ENCODE measurements at regions not wholly inside any gene's neighbourhood (a gene's known extent, or its start where the extent isn't known, plus 50 kb on each side); places are given as distances from the start of the nearest gene placed in this dataset.

DNA sequence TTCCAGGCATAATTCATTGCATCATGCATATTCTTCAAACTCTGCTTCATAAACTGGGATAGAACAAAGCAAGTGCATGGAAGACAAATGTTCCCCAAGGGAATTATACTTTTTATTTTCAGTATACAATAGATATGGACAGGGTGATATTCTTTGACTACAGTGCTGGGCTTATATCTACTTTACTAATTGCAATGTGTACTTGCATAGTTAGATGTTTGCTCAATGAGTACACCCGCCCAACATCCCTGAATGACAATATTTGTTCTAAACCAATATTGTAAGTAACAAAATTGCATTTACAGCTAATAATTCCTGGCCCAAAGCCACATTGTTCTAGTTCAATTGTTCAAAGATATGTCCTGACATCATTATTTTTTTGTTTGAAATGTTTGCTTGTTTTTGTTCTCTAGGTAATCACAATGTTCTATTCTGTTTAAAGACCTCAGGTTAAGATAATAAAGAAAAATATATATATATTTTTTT lies 171.4 kb downstream of the PTN start:
- peak in 2 of 3 experiments; percentile 3 to 60 for DNase-seq

DNA sequence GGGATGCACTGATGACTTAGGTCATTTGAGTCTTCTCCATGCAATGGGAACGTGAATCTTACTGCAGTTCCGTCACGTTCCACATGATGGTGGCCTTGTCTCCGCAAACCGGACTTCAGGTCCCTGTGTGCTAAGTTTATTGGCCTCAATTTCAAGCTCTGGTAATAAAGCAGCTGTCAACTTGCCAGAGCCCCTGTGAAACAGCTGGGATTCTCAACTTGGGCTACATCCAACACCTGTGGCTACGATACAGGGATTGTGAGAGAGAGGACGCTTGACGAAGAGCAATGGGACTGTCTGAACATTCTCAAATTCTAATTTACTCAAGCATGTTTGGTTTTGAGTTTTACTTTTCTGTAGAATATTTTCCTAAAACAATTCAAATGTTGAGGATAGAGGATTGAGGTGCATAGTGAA lies 174.2 kb downstream of the PTN start:
- DNase-seq = peak; percentile 64 to 90 (median 68)

- DNase-seq = no peak
Measured at GRCh38 chr7:137167609-137168008, 175.9 kb downstream of the PTN start.

DNA sequence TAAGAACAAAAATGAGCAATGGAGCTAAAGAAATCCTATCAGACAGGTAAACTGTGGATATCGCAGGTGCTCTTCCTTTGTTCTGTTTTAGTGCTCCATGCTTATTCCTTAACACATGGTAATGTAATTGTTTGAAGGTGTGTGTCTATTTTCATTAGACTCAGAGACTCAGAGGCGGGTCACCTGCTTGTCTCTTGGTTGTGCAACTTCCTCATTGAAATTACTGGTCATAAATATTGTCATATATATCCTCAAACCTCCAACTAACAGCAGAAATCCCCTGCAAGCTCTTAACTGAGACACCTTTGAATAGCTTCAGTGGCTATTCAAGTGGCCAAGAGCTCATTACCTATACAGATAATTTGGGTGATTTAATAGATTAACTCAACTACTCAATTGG lies 177.2 kb downstream of the PTN start:
- DNase-seq = peak in 2 of 3 experiments; percentile 12 to 25

- DNase-seq = no peak
Measured at GRCh38 chr7:137165786-137166185, 177.7 kb downstream of the PTN start.

GRCh38 chr7:137165241-137165640 lies 178.3 kb downstream of the PTN start:
- DNase-seq = no peak

GRCh38 chr7:137164251-137164650 lies 179.3 kb downstream of the PTN start:
- no peak for DNase-seq

DNA sequence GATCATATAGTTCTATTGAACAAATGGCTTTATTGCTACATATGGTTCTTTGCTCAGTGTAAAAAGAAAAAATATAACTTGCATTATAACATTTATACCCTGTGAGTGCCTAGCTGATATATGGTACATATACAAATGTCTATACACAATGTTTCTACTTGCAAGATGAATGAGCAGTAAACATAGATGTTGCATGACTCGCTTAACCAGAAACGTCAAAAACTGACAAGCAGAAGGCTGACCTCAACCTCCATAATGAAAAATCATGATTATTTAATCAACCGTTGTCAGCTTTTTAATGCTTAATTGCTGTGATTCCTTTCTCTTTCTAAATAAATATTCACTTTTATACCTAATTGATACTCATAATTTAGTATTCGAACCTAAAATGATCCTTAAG lies 183.3 kb downstream of the PTN start:
- no peak for DNase-seq

- no peak for DNase-seq
Measured at GRCh38 chr7:137157256-137157655, 186.3 kb downstream of the PTN start.

DNA sequence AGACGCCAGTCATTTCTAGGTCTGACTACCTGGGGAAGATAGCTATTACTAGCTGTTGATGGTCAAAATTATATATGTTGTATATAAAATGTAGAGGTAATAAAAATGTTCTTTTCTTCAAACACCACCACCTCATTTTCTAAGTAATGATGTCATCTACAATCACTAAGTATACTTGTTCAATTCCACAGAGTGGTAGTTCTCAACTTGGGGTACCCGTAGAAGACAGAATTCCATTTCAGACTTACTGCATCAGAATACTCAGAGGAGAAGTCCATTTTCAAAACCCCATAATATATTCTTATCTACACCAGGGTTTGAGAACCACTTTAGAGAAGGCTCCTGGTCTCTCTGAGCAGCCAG lies 191.9 kb downstream of the PTN start:
- DNase-seq = no peak

- no peak for DNase-seq
Measured at GRCh38 chr7:137151041-137151689, 192.4 kb downstream of the PTN start.

GRCh38 chr7:137147338-137147720 lies 196.2 kb downstream of the PTN start:
- DNase-seq = no peak

DNA sequence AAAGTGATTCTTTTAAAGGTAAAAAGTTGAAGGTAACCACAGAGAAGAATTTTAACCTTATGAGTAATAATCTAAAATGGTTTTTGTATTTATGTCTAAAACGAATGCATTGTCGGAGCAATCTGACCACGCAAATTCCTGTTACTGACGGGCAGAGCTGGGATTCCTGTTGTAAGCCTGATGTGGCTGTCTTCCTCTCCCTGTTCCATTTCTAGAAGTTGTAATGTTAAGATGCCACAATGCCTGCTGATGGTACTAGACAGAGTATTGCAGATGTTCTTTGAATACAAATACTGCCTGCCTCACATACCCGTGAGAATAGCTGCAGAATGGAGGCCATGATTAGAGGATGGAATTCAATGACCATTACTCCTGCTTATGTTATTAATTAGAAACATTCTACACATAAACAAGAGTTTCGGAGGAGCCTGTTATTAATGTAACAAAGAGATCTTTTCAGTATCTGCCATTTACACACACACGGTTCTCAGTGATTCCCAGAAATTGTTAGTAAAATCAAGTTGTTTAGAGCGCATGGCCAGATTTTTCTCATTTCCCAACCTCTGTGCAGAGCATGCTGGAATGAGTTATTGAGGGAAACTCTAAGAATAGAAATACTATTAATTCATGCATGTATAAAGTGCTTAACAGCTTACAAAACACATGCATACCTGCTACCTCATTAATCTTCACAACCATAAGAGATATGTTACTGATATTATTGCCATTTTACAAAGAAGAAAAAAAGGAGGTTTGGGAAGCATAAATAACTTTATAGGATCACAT lies 196.8 kb downstream of the PTN start:
- no peak for DNase-seq

- DNase-seq = no peak
Measured at GRCh38 chr7:137146012-137146455, 197.5 kb downstream of the PTN start.

DNA sequence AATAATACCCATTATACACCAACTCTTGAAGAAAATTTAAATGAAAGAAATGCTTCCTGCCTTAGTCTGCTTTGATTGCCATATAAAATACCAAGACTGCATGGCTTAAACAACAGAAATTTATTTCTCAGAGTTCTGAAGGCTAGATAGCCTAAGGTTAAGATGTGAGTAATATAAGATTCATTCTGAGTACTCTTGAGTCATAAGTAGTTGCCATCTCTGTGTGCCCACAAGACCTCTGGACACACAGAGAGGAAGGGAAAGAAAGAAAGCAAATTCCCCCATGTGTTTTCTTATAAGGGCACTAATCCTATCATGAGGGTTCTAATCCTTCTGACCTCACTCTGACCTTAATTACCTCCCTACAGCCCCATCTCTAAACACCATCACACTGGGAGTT lies 201.2 kb downstream of the PTN start:
- DNase-seq = no peak

GRCh38 chr7:137135654-137136350 lies 207.7 kb downstream of the PTN start:
- no peak for DNase-seq

- no peak for DNase-seq
Measured at GRCh38 chr7:137130751-137131158, 212.8 kb downstream of the PTN start.

DNA sequence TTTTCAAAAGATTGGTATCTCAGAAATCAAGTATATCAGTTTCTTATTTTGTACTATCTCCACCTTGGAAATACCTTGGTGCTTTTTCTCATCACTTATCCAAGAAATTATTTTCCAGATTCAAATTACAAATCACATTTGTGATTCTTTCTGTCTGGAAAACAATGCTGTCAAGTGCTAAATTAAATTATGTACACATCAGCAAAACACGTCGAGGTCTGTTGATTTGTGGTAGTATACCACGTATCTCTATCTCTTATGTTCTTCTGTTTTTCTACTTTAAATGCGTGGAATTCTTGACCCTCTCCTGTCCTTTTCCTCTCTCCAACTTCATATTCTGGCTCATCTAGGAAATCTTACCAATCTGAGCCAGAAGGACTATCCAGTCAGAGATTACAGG lies 214.5 kb downstream of the PTN start:
- no peak for DNase-seq

GRCh38 chr7:137127806-137128205 lies 215.7 kb downstream of the PTN start:
- DNase-seq = no peak

- DNase-seq = no peak
Measured at GRCh38 chr7:137127058-137127457, 216.5 kb downstream of the PTN start.

GRCh38 chr7:137122145-137122544 lies 221.4 kb downstream of the PTN start:
- DNase-seq = no peak

GRCh38 chr7:137120690-137121089 lies 222.8 kb downstream of the PTN start:
- no peak for DNase-seq

DNA sequence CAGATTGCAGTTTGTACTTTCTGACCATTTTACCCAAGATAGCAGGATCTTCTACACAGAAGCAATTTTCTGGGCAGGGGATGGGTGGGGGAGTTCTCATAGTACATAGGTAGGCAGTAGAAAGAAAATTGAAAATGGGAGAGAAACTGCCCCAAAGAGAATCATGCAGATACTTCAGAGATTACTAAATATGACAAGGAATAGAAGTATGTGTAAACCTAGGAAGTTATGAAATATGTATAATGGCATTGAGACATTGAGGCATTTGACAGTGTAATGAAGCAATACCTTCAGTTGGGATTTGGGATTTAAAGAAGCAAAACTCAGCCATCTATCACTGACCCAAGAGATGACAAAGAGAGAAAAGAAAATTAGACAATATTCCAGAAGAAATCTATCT lies 233.0 kb downstream of the PTN start:
- no peak for DNase-seq

- DNase-seq = no peak
Measured at GRCh38 chr7:137110091-137110509, 233.4 kb downstream of the PTN start.
